ENCODE measurements at regions not wholly inside any gene's neighbourhood (a gene's known extent, or its start where the extent isn't known, plus 50 kb on each side); places are given as distances from the start of the nearest gene placed in this dataset.

DNA sequence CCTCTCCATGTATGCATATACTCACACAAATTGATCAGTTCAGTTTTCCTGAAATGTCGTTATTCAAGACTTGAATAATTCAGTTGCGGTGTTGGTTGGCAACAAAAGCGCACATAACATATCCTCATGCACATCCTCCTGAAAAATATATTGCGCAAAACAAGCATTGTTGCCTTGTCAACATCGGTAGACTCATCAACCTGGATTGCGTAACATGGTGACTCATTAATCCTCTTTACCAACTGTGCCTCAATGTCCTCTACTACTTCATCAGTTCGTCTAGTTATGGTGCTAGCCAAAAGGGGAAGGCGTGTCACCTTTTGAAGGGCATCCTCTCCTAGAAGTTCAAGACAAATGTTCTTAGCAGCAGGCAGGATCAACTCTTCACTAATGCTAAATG lies 357.7 kb downstream of the LMO7 start:
- TF ChIP-seq TCF12 (IDR thresholded peaks at IDR 0.05; ENCODE audit: low read depth, low read length) (no peak), EP300 (IDR thresholded peaks at IDR 0.05; ENCODE audit: borderline replicate concordance in 1 of 2, low read depth in 2 of 2, low read length in 2 of 2) (no peak), BRCA1 (IDR thresholded peaks at IDR 0.05; ENCODE audit: low read depth, low read length) (no peak), CREB1 (IDR thresholded peaks at IDR 0.05) (no peak), TAF1 (IDR thresholded peaks at IDR 0.05; ENCODE audit: low read depth, low read length) (no peak), POLR2AphosphoS5 (IDR thresholded peaks at IDR 0.05; ENCODE audit: low read depth, low read length) (no peak), EZH2 (IDR thresholded peaks at IDR 0.05; ENCODE audit: low read depth, low read length, severe bottlenecking) (no peak)
- TF ChIP-seq, protein P1, sequence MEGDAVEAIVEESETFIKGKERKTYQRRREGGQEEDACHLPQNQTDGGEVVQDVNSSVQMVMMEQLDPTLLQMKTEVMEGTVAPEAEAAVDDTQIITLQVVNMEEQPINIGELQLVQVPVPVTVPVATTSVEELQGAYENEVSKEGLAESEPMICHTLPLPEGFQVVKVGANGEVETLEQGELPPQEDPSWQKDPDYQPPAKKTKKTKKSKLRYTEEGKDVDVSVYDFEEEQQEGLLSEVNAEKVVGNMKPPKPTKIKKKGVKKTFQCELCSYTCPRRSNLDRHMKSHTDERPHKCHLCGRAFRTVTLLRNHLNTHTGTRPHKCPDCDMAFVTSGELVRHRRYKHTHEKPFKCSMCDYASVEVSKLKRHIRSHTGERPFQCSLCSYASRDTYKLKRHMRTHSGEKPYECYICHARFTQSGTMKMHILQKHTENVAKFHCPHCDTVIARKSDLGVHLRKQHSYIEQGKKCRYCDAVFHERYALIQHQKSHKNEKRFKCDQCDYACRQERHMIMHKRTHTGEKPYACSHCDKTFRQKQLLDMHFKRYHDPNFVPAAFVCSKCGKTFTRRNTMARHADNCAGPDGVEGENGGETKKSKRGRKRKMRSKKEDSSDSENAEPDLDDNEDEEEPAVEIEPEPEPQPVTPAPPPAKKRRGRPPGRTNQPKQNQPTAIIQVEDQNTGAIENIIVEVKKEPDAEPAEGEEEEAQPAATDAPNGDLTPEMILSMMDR (IDR thresholded peaks at IDR 0.05; ENCODE audit: control extremely low read depth in 1 of 3, insufficient read depth in 1 of 3, low read depth in 1 of 3, low read length in 3 of 3) = no peak
- TF ChIP-seq, protein P2, sequence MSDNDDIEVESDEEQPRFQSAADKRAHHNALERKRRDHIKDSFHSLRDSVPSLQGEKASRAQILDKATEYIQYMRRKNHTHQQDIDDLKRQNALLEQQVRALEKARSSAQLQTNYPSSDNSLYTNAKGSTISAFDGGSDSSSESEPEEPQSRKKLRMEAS (IDR thresholded peaks at IDR 0.05) = no peak

Data from H1 (cell line).